Neural crest cell (in vitro differentiated cells): ENCODE measurements at regions not wholly inside any gene's neighbourhood (a gene's known extent, or its start where the extent isn't known, plus 50 kb on each side); places are given as distances from the start of the nearest gene placed in this dataset.

ENCODE experiments used
- DNase-seq: peaks from one replicate; pipeline ENCODE4 v3.0.0; 2021; ENCODE audit warnings: low read depth, mixed read lengths, low spot score
- H3K27ac Mint-ChIP-seq: one replicate; pipeline ENCODE4 v1.8.0; 2021; ENCODE audit warnings: mild to moderate bottlenecking, mixed read lengths; ENCODE audit not compliant: unreplicated experiment
- H3K27me3 Mint-ChIP-seq: 2 replicates; pipeline ENCODE4 v1.8.0; 2021; ENCODE audit warnings: low read depth, mild to moderate bottlenecking, mixed read lengths
- H3K36me3 Mint-ChIP-seq: 2 replicates; pipeline ENCODE4 v1.8.0; 2021; ENCODE audit warnings: low read depth, mild to moderate bottlenecking, mixed read lengths
- H3K4me1 Mint-ChIP-seq: 2 replicates; pipeline ENCODE4 v1.8.0; 2021; ENCODE audit warnings: mixed read lengths
- H3K4me3 Mint-ChIP-seq: one replicate; pipeline ENCODE4 v1.8.0; 2021; ENCODE audit warnings: mild to moderate bottlenecking, mixed read lengths
- H3K9me3 Mint-ChIP-seq: 2 replicates; pipeline ENCODE4 v1.8.0; 2021; ENCODE audit warnings: mixed read lengths
- CTCF ChIP-seq: fragments of 200-600 bp; sonication (generic); conservative IDR thresholded peaks from 2 replicates; pipeline ENCODE4 v1.5.0; 2021; ENCODE audit warnings: antibody characterized with exemption, mild to moderate bottlenecking

DNA sequence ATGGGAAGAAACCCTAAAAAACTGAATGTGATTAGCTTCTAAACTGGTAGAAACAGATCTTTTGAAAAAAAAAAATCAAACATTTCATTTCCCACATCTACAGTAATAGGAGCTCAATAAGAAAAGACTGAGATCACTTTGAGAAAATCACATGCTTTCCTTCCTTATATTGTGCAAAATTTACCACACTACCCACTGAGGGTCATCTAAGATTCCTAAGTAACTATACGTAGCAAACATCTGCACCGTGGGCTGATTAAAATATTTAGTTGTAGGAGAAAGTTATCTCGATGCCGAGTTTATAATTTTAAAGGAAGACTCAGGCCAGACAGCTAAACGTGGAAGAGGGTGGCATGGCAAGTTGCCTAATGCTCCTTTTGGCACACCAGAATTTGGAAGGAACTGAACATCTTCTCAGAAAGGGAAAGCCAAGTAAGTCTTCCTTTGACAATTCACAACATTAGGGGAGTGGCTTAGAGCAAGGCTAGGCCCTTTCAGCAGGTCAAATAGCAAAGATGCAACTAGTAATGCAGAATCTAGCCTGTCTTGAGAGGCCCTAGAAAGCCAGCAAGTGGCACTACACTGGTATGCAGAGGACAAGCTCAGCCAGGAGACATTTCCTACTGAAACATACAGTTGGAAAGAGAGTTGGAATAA is 128.0 kb downstream of the TMA16 start:
- TF ChIP-seq CTCF: no peak
- Mint-ChIP-seq H3K36me3 (no peaks in the 10 kb centered on the region), H3K27ac (no peak overlapping the region), H3K4me3 (no peak overlapping the region), H3K27me3 (no peaks in the 10 kb centered on the region), H3K4me1 (no peaks in the 10 kb centered on the region), H3K9me3 (peaks cover 2% of the 10 kb centered on the region)
- no peak for DNase-seq

- DNase-seq: no peak
- H3K36me3 Mint-ChIP-seq: no peaks in the 10 kb centered on the region
- TF ChIP-seq CTCF: no peak
Measured at GRCh38 chr4:163623787-163624186, 129.3 kb downstream of the TMA16 start.

GRCh38 chr4:163624727-163625126 is 130.2 kb downstream of the TMA16 start:
- TF ChIP-seq CTCF: no peak
- Mint-ChIP-seq H3K4me3 (no peak overlapping the region), H3K27ac (no peak overlapping the region), H3K4me1 (no peaks in the 10 kb centered on the region), H3K27me3 (no peaks in the 10 kb centered on the region), H3K36me3 (no peaks in the 10 kb centered on the region), H3K9me3 (peaks cover 2% of the 10 kb centered on the region)
- no peak for DNase-seq

More at GRCh38 chr4:163623787-163624186, 129.3 kb downstream of the TMA16 start:
- peaks cover 2% of the 10 kb centered on the region for H3K9me3 Mint-ChIP-seq
- H3K27ac Mint-ChIP-seq: no peak overlapping the region
- H3K4me1 Mint-ChIP-seq: no peaks in the 10 kb centered on the region
- no peak overlapping the region for H3K4me3 Mint-ChIP-seq
- H3K27me3 Mint-ChIP-seq: no peaks in the 10 kb centered on the region

GRCh38 chr4:163631288-163631687 is 136.8 kb downstream of the TMA16 start:
- no peaks in the 10 kb centered on the region for H3K27me3 Mint-ChIP-seq
- peaks cover 7% of the 10 kb centered on the region for H3K9me3 Mint-ChIP-seq
- H3K4me3 Mint-ChIP-seq: no peak overlapping the region
- H3K27ac Mint-ChIP-seq: no peak overlapping the region
- H3K4me1 Mint-ChIP-seq: no peaks in the 10 kb centered on the region
- H3K36me3 Mint-ChIP-seq: peaks cover 4% of the 10 kb centered on the region
- DNase-seq: no peak
- TF ChIP-seq CTCF: no peak

GRCh38 chr4:163638909-163639308 is 144.4 kb downstream of the TMA16 start:
- Mint-ChIP-seq H3K9me3 (no peaks in the 10 kb centered on the region), H3K4me3 (no peak overlapping the region), H3K27me3 (no peaks in the 10 kb centered on the region), H3K36me3 (no peaks in the 10 kb centered on the region), H3K4me1 (no peaks in the 10 kb centered on the region), H3K27ac (no peak overlapping the region)
- DNase-seq: no peak
- no peak for TF ChIP-seq CTCF
